Uterus (tissue), 3 donors: ENCODE measurements at regions not wholly inside any gene's neighbourhood (a gene's known extent, or its start where the extent isn't known, plus 50 kb on each side); places are given as distances from the start of the nearest gene placed in this dataset.

Experiments
- DNase-seq, 2 donors: peaks; one replicate each; pipeline ENCODE4 v3.0.0-alpha.2; 2019 to 2020
- H3K27ac ChIP-seq, 2 donors: fragments of 200-600 bp; sonication (generic); 1 replicate in 1 of 2; 2 replicates in 1 of 2; pipeline ENCODE4 v1.5.1; 2016 to 2018
- H3K27me3 ChIP-seq, 2 donors: fragments of 200-600 bp; sonication (generic); one replicate each; pipeline ENCODE4 v1.5.1; 2018 to 2019; ENCODE audit warnings: control low read depth in 1 of 2
- H3K36me3 ChIP-seq, 2 donors: fragments of 200-600 bp; sonication (generic); one replicate each; pipeline ENCODE4 v1.5.1; 2019; ENCODE audit warnings: control low read depth in 1 of 2
- H3K4me1 ChIP-seq, 2 donors: fragments of 200-600 bp; sonication (generic); one replicate each; pipeline ENCODE4 v1.5.1; 2018 to 2019; ENCODE audit warnings: control low read depth in 1 of 2
- H3K4me3 ChIP-seq, 2 donors: fragments of 200-600 bp; sonication (generic); 1 replicate in 1 of 2; 2 replicates in 1 of 2; pipeline ENCODE4 v1.5.1; 2018 to 2019; ENCODE audit warnings: mild to moderate bottlenecking in 1 of 2
- H3K9me3 ChIP-seq, 2 donors: fragments of 200-600 bp; sonication (generic); one replicate each; pipeline ENCODE4 v1.5.1; 2019; ENCODE audit warnings: control low read depth in 1 of 2
- POLR2A ChIP-seq, 2 donors: fragments of 450-650 bp; IDR thresholded peaks; one replicate each; pipeline ENCODE4 v1.6.1; 2016; ENCODE audit warnings: antibody characterized with exemption in 2 of 2, mild to moderate bottlenecking in 1 of 2, moderate library complexity in 1 of 2
- intact Hi-C: fragments of 100-400 bp; cut with DNase I; formaldehyde crosslinking; loops from one replicate; pipeline ENCODE4 v1.15.1; 2023; ENCODE audit warnings: low total_unique reads
- TF ChIP-seq, protein P1 (sequence below), 4 experiments: fragments of 200-600 bp in 2 of 4; fragments of 450-650 bp in 2 of 4; sonication (generic) in 2 of 4; IDR thresholded peaks; one replicate each; pipeline ENCODE4 v1.5.1; 2016 to 2019; ENCODE audit warnings: antibody characterized with exemption in 4 of 4, mild to moderate bottlenecking in 2 of 4, moderate library complexity in 1 of 4
- donor health status: DM: yes; HTN: yes; CAD: no.

DNA sequence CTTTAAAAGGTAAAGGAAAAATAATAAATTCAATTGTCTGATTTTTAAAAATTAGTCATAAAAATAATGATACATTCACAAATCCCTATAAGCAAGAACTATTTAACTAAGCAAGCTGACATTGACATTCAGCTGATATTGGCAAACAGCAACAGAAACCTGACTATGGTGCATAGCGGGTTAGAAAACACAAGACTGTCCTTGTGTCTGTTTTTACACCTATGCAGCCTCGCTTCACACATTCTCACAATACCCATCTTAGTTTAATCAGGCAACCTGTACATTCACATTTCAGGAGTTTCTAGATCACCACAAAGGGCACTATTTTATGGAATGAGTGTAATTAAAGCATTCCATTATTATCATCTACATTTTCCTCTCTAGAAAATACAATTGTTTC lies 737.1 kb downstream of the KCNA4 start:
- H3K4me3 ChIP-seq = no peak overlapping the region
- TF ChIP-seq, protein P1, sequence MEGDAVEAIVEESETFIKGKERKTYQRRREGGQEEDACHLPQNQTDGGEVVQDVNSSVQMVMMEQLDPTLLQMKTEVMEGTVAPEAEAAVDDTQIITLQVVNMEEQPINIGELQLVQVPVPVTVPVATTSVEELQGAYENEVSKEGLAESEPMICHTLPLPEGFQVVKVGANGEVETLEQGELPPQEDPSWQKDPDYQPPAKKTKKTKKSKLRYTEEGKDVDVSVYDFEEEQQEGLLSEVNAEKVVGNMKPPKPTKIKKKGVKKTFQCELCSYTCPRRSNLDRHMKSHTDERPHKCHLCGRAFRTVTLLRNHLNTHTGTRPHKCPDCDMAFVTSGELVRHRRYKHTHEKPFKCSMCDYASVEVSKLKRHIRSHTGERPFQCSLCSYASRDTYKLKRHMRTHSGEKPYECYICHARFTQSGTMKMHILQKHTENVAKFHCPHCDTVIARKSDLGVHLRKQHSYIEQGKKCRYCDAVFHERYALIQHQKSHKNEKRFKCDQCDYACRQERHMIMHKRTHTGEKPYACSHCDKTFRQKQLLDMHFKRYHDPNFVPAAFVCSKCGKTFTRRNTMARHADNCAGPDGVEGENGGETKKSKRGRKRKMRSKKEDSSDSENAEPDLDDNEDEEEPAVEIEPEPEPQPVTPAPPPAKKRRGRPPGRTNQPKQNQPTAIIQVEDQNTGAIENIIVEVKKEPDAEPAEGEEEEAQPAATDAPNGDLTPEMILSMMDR (IDR thresholded peaks at IDR 0.05) = no peak
- TF ChIP-seq POLR2A (IDR thresholded peaks at IDR 0.05) = no peak
- H3K27ac ChIP-seq = no peak overlapping the region
- no peaks in the 10 kb centered on the region for H3K36me3 ChIP-seq
- H3K9me3 ChIP-seq = no peaks in the 10 kb centered on the region
- no peaks in the 10 kb centered on the region for H3K27me3 ChIP-seq
- H3K4me1 ChIP-seq = no peaks in the 10 kb centered on the region
- DNase-seq = no peak
- intact Hi-C loops = no loop called here

DNA sequence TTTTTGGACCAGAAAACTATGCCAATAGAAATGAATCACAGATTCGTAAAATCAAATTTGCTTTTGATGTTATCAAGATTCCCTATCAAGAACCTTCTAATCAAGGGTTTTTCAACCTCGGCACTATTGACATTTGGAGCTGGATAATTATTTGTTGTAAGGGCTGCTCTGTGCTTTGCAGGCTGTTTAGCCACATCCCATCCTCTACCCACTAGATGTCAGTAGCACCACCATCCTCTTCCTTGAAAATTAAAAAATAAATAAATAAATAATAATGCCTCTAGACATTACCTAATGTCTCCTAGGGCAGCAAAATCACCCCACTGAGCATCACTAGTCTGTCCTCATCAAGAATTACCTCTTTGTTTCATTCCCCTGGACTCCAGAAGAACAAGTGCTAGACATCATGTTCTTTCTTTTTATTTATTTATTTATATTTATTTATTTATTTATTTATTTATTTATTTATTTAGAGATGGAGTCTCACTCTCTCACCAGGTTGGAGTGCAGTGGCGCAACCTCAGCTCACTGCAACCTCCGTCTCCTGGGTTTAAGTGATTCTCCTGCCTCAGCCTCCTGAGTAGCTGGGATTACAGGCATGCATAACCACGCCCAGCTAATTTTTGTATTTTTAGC lies 744.7 kb downstream of the KCNA4 start:
- no peaks in the 10 kb centered on the region for H3K4me1 ChIP-seq
- no peak for DNase-seq
- H3K9me3 ChIP-seq = no peaks in the 10 kb centered on the region
- H3K27me3 ChIP-seq = no peaks in the 10 kb centered on the region
- H3K36me3 ChIP-seq = no peaks in the 10 kb centered on the region
- intact Hi-C loops = no loop called here
- TF ChIP-seq, protein P1 (IDR thresholded peaks at IDR 0.05) = no peak
- no peak for TF ChIP-seq POLR2A (IDR thresholded peaks at IDR 0.05)
- H3K4me3 ChIP-seq = no peak overlapping the region
- no peak overlapping the region for H3K27ac ChIP-seq

DNA sequence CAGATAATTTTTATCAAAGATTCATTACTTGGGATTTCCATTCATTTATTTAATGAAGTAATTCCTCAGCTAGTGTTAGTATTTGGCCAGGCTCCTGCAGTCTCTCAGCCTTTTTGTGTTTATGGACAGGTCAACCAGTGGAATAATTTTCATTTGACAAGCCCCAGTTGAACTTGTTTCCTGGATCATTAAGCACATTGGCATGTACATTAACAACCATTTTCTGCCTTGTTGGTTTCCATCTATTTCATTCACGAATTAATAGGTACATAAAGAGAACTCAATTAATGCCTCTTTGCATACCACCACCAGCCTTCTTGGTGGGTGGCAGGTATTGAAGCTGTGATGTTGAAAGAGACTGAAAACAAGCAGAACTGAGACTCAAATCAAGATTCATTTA lies 745.2 kb downstream of the KCNA4 start:
- Histone ChIP-seq H3K27ac (no peak overlapping the region), H3K27me3 (no peaks in the 10 kb centered on the region), H3K36me3 (no peaks in the 10 kb centered on the region), H3K4me3 (no peak overlapping the region), H3K4me1 (no peaks in the 10 kb centered on the region), H3K9me3 (no peaks in the 10 kb centered on the region)
- no peak for DNase-seq
- intact Hi-C loops = no loop called here
- TF ChIP-seq, protein P1 (IDR thresholded peaks at IDR 0.05) = no peak
- no peak for TF ChIP-seq POLR2A (IDR thresholded peaks at IDR 0.05)

DNA sequence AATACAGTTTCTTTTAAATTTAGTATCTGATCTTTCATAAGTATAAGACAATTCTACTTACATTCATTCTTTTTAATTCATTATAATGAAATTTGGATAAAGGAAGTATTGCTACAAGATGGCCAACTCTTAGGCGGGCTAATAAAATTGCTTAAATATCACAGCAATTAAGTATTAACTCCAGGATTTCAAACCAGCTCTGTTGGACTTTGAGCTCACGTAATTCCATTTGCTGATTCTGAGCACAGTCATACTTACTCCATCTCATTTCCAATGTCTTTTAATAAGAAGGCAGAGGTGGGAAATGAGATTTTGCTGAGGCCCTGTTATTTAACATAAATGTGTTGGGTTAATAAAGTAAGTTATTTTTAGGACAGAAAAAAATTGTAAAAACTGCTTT lies 748.1 kb downstream of the KCNA4 start:
- intact Hi-C loops = no loop called here
- Histone ChIP-seq H3K4me1 (no peaks in the 10 kb centered on the region), H3K4me3 (no peak overlapping the region), H3K9me3 (no peaks in the 10 kb centered on the region), H3K27ac (no peak overlapping the region), H3K27me3 (no peaks in the 10 kb centered on the region), H3K36me3 (no peaks in the 10 kb centered on the region)
- no peak for DNase-seq
- TF ChIP-seq POLR2A (IDR thresholded peaks at IDR 0.05) = no peak
- TF ChIP-seq, protein P1 (IDR thresholded peaks at IDR 0.05) = no peak

DNA sequence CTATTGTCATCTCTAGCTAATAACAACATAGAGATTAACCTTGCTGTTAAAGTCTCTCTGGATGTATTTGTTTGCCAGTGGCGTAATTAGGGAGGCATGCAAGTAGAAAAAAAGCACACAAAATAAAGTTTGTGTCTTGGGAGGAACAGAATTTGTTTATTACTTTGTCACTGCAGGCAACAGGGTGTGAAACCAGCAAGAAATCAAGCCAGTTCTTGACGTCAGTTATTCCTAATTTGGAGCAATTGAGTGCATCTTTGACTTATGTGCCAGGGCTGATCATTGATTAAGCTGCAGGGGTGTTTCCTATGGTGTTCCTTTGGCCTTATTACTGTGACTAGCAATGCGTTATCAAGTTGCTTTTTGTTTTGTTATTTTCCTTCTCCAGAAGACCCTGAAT lies 751.0 kb downstream of the KCNA4 start:
- Histone ChIP-seq H3K27me3 (no peaks in the 10 kb centered on the region), H3K27ac (no peak overlapping the region), H3K36me3 (no peaks in the 10 kb centered on the region), H3K4me3 (no peak overlapping the region), H3K9me3 (no peaks in the 10 kb centered on the region), H3K4me1 (no peaks in the 10 kb centered on the region)
- DNase-seq = no peak
- no peak for TF ChIP-seq POLR2A (IDR thresholded peaks at IDR 0.05)
- intact Hi-C loops = no loop called here

DNA sequence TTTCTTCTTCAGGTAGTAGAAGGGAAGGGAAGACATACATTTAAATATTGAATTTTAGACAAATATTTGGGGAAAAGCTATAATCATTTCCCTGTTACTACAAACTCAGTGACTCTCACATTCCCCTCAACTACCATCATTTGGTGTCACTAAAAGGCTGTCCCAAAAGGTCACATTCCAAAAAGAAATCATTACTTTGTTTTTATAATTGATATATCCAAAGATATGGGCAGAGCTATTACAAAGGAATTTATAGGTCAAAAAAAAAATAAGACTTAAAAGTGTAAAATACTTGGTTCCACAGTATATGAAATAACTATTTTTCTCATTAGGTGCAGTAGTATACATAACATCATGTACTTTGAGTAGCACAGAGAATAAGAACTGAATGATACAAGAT lies 751.4 kb downstream of the KCNA4 start:
- intact Hi-C loops = no loop called here
- DNase-seq = no peak
- no peak overlapping the region for H3K4me3 ChIP-seq
- no peaks in the 10 kb centered on the region for H3K4me1 ChIP-seq
- no peak for TF ChIP-seq POLR2A (IDR thresholded peaks at IDR 0.05)
- TF ChIP-seq, protein P1 (IDR thresholded peaks at IDR 0.05) = no peak
- H3K36me3 ChIP-seq = no peaks in the 10 kb centered on the region
- H3K9me3 ChIP-seq = no peaks in the 10 kb centered on the region
- no peak overlapping the region for H3K27ac ChIP-seq
- no peaks in the 10 kb centered on the region for H3K27me3 ChIP-seq
